Natural killer cell treated with Interleukin-12 subunit alpha and Interleukin-12 subunit beta and Interleukin-15 and Interleukin-18, amount 100 ng/mL, for 72 hours (primary cell): ENCODE measurements at regions not wholly inside any gene's neighbourhood (a gene's known extent, or its start where the extent isn't known, plus 50 kb on each side); places are given as distances from the start of the nearest gene placed in this dataset.

Experiments used
- ATAC-seq, 2 donors: fragments of 150-1000 bp; cut with Tn5 transposase in 1 of 2; sonication (Bioruptor Pico), chemical (Tn5 transposase) in 1 of 2; 2 replicates each; pipeline ENCODE4 v1.10.0; 2021
- DNase-seq: peaks from one replicate; pipeline ENCODE4 v3.0.0; 2022; ENCODE audit warnings: low spot score
- H3K27ac Mint-ChIP-seq, 2 donors: 1 replicate in 1 of 2; 2 replicates in 1 of 2; pipeline ENCODE4 v1.8.0; 2022; ENCODE audit warnings: mixed read lengths in 2 of 2, mild to moderate bottlenecking in 1 of 2, moderate library complexity in 1 of 2
- H3K27me3 Mint-ChIP-seq, 2 donors: 1 replicate in 1 of 2; 2 replicates in 1 of 2; pipeline ENCODE4 v1.8.0; 2022; ENCODE audit warnings: mixed read lengths in 2 of 2
- H3K36me3 Mint-ChIP-seq: one replicate; pipeline ENCODE4 v1.8.0; 2022; ENCODE audit warnings: mixed read lengths
- H3K4me1 Mint-ChIP-seq, 2 donors: 1 replicate in 1 of 2; 2 replicates in 1 of 2; pipeline ENCODE4 v1.8.0; 2022; ENCODE audit warnings: low read depth in 2 of 2, mixed read lengths in 2 of 2, mild to moderate bottlenecking in 1 of 2
- H3K4me3 Mint-ChIP-seq: one replicate; pipeline ENCODE4 v1.8.0; 2022; ENCODE audit warnings: mixed read lengths
- H3K9me3 Mint-ChIP-seq: 2 replicates; pipeline ENCODE4 v1.8.0; 2022; ENCODE audit warnings: mixed read lengths

DNA sequence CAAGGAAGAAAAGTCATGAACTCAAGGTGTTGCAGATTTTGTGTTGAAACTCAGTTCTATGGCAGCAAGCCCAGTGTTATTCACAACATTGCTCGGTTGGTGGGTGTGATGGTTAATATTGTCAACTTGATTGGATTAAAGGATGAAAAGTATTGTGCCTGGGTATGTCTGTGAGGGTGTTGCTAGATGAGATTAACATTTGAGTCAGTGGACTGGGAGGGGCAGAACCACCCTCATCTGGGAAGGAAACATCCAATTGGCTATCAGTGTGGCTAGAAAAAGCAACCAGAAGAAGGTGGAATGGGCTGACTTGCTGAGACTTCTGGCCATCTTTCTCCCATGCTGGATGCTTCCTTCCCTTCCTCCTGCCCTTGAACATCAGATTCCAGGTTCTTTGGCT, 353.2 kb downstream of the ADRA2A start:
- H3K27me3 Mint-ChIP-seq = no peaks in the 10 kb centered on the region
- no peaks in the 10 kb centered on the region for H3K36me3 Mint-ChIP-seq
- no peaks in the 10 kb centered on the region for H3K9me3 Mint-ChIP-seq
- H3K4me1 Mint-ChIP-seq = no peaks in the 10 kb centered on the region
- H3K4me3 Mint-ChIP-seq = no peak overlapping the region
- ATAC-seq (no peak), DNase-seq (no peak)
- H3K27ac Mint-ChIP-seq = no peak overlapping the region

DNA sequence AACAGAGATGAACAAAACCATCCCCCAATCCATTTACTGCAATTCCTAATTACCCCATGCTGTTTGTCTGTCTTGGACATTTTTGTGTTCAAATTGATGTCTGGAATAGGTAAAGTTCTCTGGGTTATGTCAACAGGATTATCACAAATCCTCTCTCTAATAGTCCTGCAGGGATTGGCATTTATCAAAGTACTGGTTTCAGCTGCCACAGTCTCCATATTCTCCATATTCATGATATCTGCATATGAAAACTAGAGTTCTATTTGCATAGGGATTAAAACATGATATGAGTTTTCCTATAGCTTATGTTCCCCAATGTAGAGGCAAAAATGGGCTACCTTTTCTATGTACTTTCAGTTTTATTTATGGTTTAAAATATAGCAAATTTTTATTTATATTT, 355.8 kb downstream of the ADRA2A start:
- ATAC-seq (no peak), DNase-seq (no peak)
- Mint-ChIP-seq H3K36me3 (no peaks in the 10 kb centered on the region), H3K27me3 (no peaks in the 10 kb centered on the region), H3K4me3 (no peak overlapping the region), H3K4me1 (no peaks in the 10 kb centered on the region), H3K27ac (no peak overlapping the region), H3K9me3 (no peaks in the 10 kb centered on the region)

DNA sequence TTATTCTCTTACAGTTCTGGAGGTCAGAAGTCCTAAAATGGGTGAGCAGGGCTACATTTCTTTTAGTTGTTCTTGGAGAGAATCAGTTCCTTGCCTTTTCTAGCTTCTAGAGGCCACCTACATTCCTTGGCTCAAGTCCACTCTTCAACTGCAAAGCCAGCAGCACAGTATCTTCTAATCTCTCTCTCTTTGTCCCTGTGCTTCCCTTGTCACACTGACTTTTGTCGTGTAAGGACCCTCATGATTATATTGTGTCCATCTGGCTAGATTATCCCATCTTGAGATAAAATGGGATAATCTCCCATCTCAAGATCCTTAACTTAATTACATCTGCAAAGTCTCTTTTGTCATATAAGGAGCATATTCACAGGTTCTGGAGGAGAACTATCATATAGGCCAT, 359.0 kb downstream of the ADRA2A start:
- Mint-ChIP-seq H3K9me3 (no peaks in the 10 kb centered on the region), H3K27ac (no peak overlapping the region)

DNA sequence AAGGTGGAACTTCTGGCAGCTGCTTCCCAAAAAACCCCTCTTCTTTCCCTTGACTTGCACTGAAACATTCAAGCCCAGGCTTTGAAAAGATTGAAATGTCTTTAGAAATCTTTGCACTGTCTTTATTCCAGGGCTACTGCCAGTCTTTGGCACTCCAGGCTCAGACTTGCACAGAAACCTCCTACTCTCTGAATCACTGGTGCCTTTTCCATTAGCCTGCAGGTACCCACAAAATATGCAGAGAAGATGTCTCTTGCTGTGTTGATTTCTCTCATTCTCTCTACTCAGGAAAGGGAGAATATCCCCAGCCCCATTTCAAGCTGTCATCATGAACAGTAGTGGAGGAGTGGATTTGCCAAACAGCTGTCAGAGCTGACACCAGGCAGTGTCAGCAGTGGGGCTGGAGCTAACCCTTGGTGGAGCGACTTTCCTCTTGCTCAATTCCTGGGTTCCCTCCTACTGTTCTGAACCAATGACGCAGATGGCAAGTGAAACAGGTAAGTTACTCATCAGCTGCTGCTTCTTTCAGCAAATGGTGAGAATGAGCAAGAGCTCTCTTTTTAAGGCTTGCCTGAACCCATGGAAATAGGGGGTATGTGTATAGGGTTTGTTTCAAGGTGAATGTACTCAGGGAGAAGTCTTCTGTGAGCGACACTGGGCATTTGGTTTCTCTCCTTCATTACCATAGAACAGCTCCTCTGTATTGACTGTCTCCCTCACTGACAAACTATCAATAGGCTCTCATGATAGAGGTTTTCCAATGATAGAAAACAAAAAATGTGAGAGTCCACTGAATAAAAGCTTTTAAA, 362.4 kb downstream of the ADRA2A start:
- no peak overlapping the region for H3K27ac Mint-ChIP-seq
- no peak overlapping the region for H3K4me3 Mint-ChIP-seq
- no peaks in the 10 kb centered on the region for H3K9me3 Mint-ChIP-seq
- H3K36me3 Mint-ChIP-seq = no peaks in the 10 kb centered on the region
- no peak for DNase-seq
- H3K27me3 Mint-ChIP-seq = no peaks in the 10 kb centered on the region
- no peak for ATAC-seq
- H3K4me1 Mint-ChIP-seq = no peaks in the 10 kb centered on the region

More for the DNA sequence above, 359.0 kb downstream of the ADRA2A start:
- ATAC-seq (no peak), DNase-seq (no peak)
- H3K4me1 Mint-ChIP-seq = no peaks in the 10 kb centered on the region
- H3K27me3 Mint-ChIP-seq = no peaks in the 10 kb centered on the region
- H3K4me3 Mint-ChIP-seq = no peak overlapping the region
- no peaks in the 10 kb centered on the region for H3K36me3 Mint-ChIP-seq

DNA sequence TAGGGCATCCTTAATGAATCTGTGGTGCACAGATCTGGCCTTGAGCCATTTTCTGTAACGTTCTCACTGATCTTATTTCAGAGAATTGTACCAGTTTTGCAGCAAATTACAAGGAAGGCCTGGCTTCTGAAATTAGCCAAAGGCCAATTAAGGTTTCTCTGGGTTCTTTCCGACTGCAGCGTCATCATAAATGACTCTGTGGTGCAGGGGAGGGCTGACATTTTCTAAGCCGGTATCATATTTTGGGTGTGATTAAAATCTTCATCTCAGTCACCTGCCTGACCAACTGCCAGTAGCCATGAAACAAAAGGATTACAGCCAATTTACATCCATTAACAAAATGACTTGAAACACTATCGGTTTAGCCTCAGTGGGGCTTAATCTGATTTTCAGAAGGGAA, 363.7 kb downstream of the ADRA2A start:
- Mint-ChIP-seq H3K4me1 (no peaks in the 10 kb centered on the region), H3K36me3 (no peaks in the 10 kb centered on the region), H3K4me3 (no peak overlapping the region), H3K27ac (no peak overlapping the region), H3K9me3 (no peaks in the 10 kb centered on the region), H3K27me3 (no peaks in the 10 kb centered on the region)
- ATAC-seq (no peak), DNase-seq (no peak)

DNA sequence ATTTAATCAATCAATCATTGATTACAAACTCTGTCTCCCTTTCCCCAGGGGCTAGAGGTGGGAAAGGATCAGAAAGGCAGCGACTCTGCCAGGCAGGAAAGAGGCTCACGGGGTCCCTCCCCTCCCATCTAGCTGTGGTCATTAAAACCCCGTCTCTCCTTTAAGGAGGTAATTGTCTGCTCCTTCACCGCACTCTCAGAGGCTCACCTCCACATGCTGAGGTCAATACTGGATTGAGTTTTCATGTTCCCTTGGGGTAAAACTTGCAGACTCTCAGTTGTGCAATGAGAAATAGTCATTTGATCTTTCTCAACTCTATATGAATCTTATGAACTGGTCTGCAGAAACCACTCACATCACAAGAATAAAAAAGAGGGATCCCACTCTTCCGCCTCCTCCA, 368.8 kb downstream of the ADRA2A start:
- no peak overlapping the region for H3K27ac Mint-ChIP-seq
- DNase-seq (no peak), ATAC-seq (no peak)
- peaks cover 0 to 9% of the 10 kb centered on the region in 2 donors for H3K27me3 Mint-ChIP-seq
- H3K36me3 Mint-ChIP-seq = no peaks in the 10 kb centered on the region
- no peak overlapping the region for H3K4me3 Mint-ChIP-seq
- H3K4me1 Mint-ChIP-seq = no peaks in the 10 kb centered on the region
- H3K9me3 Mint-ChIP-seq = peaks cover 10% of the 10 kb centered on the region

DNA sequence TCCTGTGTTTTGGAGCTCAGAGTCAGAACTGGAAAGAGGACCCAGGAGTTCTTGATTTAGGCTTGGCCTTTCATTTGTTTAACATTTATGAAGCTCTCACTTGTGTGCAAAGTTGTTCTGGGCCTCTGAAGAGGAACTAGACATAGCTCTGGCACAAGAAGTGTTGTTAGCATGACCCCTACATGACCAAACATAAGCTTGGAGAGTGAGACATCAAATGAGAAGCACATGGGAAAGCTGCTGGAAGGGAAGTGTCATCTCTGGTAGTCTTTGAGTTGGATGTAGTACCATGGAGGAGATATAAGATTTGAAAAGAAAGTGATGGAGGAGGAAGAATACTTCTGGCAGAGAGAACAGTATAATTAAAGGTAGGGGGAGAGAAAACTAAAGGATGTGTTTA, 370.1 kb downstream of the ADRA2A start:
- no peak for ATAC-seq

DNA sequence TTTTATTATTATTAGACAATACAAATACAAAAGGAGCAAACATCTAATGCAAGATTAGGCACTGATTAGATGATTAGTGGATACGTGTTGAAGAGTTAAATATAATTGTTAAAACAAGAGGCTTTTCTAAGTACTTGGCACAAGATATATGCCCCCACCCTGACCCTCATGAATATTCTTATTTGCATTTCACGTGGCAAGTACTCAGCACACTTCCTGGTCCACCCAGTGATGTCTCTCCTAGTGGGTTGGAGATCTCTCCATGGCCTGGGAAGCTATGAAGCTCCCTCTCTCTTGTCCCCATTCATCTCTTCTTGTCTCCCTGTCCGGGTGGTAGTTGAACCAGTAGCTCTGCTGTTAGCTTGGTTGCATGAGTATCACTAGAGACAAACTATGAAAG, 375.3 kb downstream of the ADRA2A start:
- Mint-ChIP-seq H3K36me3 (no peaks in the 10 kb centered on the region), H3K4me3 (no peak overlapping the region), H3K27ac (no peak overlapping the region), H3K27me3 (peaks cover 0 to 15% of the 10 kb centered on the region in 2 donors), H3K9me3 (peaks cover 10% of the 10 kb centered on the region), H3K4me1 (no peaks in the 10 kb centered on the region)
- no peak for DNase-seq
- no peak for ATAC-seq

More for the DNA sequence above, 370.1 kb downstream of the ADRA2A start:
- Mint-ChIP-seq H3K4me1 (no peaks in the 10 kb centered on the region), H3K36me3 (no peaks in the 10 kb centered on the region), H3K4me3 (no peak overlapping the region), H3K27ac (no peak overlapping the region), H3K27me3 (peaks cover 0 to 9% of the 10 kb centered on the region in 2 donors), H3K9me3 (peaks cover 10% of the 10 kb centered on the region)
- no peak for DNase-seq

DNA sequence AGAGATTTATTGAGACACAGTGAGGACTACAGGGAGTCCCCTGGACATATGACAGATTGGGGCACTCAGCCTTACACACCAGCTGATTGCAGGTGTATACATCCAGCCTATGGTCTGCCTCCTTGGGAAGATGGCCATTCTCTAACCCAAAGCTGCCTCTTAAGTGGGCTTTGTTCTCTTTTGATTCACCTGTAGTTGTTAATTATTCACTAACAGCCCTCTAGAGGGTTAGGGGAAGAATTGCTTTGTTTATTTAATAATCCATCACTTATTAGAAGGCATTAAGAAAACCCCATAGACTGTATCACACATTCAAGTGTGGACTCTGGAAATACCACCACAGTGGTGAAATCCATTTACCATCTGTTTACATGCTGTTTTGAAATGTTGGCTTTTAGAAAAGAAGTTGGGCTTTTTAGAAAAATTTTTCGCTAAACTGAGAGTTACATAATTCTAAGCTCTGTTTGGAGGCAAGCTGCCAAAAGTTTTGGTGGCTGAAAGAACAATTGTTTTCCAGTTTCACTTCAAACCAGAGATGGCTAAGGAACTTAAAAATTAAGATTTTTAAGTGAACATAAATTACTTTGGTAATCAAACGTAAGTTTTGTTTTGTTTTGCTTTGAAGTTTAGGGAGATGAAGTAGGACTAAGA, 379.1 kb downstream of the ADRA2A start:
- Mint-ChIP-seq H3K9me3 (peaks cover 10% of the 10 kb centered on the region), H3K36me3 (no peaks in the 10 kb centered on the region), H3K4me3 (no peak overlapping the region), H3K27ac (no peak overlapping the region), H3K27me3 (peaks cover 3 to 26% of the 10 kb centered on the region in 2 donors), H3K4me1 (no peaks in the 10 kb centered on the region)
- no peak for ATAC-seq
- no peak for DNase-seq

DNA sequence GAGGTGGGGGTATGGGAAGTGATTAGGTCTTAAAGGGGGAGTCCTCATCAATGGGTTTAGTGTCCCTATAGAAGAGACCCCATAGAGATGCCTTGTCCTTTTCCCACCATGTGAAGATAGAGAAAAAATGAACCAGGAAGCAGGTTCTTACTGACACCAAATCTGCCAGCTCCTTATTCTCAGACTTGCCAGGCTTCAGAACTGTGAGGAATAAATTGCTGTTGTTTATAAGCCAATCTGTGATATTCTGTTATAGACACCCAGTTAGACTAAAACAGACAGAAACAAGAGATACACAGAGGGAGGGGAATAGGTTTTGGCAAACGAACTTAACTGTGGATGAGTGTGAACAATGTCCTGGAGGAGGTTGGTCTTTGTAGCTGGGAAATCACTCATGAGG, 381.4 kb downstream of the ADRA2A start:
- no peak overlapping the region for H3K27ac Mint-ChIP-seq
- no peak overlapping the region for H3K4me3 Mint-ChIP-seq
- peaks cover 3 to 26% of the 10 kb centered on the region in 2 donors for H3K27me3 Mint-ChIP-seq
- ATAC-seq = no peak
- peaks cover 14% of the 10 kb centered on the region for H3K9me3 Mint-ChIP-seq
- no peak for DNase-seq
- no peaks in the 10 kb centered on the region for H3K4me1 Mint-ChIP-seq
- no peaks in the 10 kb centered on the region for H3K36me3 Mint-ChIP-seq

DNA sequence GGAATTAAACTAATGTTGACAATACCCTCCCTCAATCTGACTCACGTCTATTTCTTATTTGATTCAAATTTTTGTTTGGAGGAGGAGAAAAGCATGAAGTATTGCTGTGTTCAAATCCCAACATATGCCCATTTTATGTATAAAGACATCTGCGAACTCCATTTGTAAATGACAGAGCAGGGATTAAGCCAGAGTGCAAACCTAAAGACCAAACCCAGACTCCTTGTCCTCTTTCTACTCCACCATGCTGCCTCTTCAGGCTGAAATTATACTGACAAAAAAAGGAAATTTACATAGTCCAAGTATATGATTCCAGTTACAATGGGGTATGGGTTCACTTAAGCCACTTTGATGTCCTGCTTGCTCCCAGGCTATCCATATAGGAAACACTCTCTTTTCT, 383.1 kb downstream of the ADRA2A start:
- DNase-seq (no peak), ATAC-seq (no peak)
- no peaks in the 10 kb centered on the region for H3K4me1 Mint-ChIP-seq
- H3K9me3 Mint-ChIP-seq = peaks cover 14% of the 10 kb centered on the region
- H3K36me3 Mint-ChIP-seq = no peaks in the 10 kb centered on the region
- no peak overlapping the region for H3K4me3 Mint-ChIP-seq
- H3K27me3 Mint-ChIP-seq = peaks cover 3 to 25% of the 10 kb centered on the region in 2 donors
- H3K27ac Mint-ChIP-seq = no peak overlapping the region

DNA sequence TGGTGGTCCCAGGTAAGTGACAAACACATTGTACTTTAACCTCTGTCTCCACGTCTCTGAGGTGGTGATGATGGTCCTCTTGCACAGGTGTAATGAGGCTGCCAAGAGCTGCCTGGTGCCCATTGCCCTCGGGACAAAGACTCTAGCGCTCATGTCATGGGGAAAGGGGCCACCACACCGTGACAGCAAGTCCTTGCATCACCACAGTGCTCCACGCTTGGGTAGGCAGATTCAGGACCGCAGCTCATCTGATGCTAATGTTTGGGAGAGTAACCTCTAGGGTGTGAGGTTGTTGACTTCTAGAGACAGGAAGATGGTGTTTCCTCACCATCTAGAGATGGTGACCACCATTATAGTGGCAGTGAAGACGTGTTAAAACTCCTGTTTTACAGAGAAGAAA, 395.6 kb downstream of the ADRA2A start:
- H3K27me3 Mint-ChIP-seq = no peaks in the 10 kb centered on the region
- H3K27ac Mint-ChIP-seq = no peak overlapping the region
- no peaks in the 10 kb centered on the region for H3K36me3 Mint-ChIP-seq
- no peaks in the 10 kb centered on the region for H3K4me1 Mint-ChIP-seq
- H3K9me3 Mint-ChIP-seq = no peaks in the 10 kb centered on the region
- no peak overlapping the region for H3K4me3 Mint-ChIP-seq
- DNase-seq (no peak), ATAC-seq (no peak)

DNA sequence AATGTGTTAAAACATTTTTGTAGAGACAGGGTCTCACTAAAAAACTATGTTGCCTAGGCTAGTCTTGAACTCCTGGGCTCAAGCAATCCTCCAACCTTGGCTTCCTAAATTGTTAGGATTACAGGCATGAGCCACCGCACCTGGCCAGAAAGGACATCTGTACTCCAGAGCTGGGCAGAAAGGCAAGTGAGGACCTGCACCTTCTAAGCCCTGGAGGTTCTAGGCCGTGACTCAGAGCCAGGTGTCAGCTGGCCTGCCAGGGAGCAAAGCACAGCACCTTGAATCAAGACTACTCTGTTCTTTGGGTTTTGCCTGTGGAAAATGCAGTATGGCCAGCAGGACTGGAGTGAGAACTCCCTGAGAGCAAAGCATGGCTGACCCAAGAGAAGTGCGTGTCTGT, 396.5 kb downstream of the ADRA2A start:
- Mint-ChIP-seq H3K4me1 (no peaks in the 10 kb centered on the region), H3K27me3 (peaks cover 0 to 5% of the 10 kb centered on the region in 2 donors), H3K4me3 (no peak overlapping the region), H3K9me3 (no peaks in the 10 kb centered on the region), H3K27ac (no peak overlapping the region), H3K36me3 (no peaks in the 10 kb centered on the region)
- ATAC-seq (no peak), DNase-seq (no peak)

DNA sequence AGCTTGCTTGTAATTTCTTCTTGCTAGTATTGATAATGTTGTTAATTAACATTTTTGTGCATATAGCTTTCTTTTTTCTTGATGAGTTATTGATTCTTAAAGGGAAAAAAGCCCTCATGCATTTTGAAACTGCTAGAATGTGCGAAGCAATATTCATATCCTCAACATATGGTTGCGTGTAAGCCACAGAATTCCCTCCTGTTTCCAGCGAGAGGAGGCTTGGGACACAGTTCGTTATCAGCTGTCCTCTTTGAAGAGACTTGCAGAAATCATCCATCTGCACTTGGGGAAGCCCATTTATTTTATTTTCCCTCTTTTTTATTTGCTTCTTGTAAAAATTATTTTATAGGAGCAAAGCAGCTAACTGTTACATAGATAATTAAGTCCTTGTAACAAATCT, 398.0 kb downstream of the ADRA2A start:
- no peak overlapping the region for H3K4me3 Mint-ChIP-seq
- ATAC-seq = no peak
- H3K9me3 Mint-ChIP-seq = no peaks in the 10 kb centered on the region
- no peaks in the 10 kb centered on the region for H3K4me1 Mint-ChIP-seq
- H3K36me3 Mint-ChIP-seq = no peaks in the 10 kb centered on the region
- no peak overlapping the region for H3K27ac Mint-ChIP-seq
- peaks cover 0 to 6% of the 10 kb centered on the region in 2 donors for H3K27me3 Mint-ChIP-seq
- no peak for DNase-seq
